ENCODE measurements at regions not wholly inside any gene's neighbourhood (a gene's known extent, or its start where the extent isn't known, plus 50 kb on each side); places are given as distances from the start of the nearest gene placed in this dataset.

GRCh38 chr17:34826332-34826731, 134.9 kb downstream of the CCT6B start (continued):
- TF ChIP-seq REST (IDR thresholded peaks at IDR 0.05; ENCODE audit: borderline replicate concordance) = no peak

GRCh38 chr17:34825884-34826283, 135.4 kb downstream of the CCT6B start:
- no peak for TF ChIP-seq TAF1 (IDR thresholded peaks at IDR 0.05; ENCODE audit: low read depth)
- TF ChIP-seq SMC3 (conservative IDR thresholded peaks at IDR 0.05; ENCODE audit: poor library complexity) = no peak
- TF ChIP-seq RAD21 (conservative IDR thresholded peaks at IDR 0.05) = no peak
- TF ChIP-seq MXI1 (conservative IDR thresholded peaks at IDR 0.05; ENCODE audit: poor library complexity, severe bottlenecking) = no peak
- TF ChIP-seq, protein P1, sequence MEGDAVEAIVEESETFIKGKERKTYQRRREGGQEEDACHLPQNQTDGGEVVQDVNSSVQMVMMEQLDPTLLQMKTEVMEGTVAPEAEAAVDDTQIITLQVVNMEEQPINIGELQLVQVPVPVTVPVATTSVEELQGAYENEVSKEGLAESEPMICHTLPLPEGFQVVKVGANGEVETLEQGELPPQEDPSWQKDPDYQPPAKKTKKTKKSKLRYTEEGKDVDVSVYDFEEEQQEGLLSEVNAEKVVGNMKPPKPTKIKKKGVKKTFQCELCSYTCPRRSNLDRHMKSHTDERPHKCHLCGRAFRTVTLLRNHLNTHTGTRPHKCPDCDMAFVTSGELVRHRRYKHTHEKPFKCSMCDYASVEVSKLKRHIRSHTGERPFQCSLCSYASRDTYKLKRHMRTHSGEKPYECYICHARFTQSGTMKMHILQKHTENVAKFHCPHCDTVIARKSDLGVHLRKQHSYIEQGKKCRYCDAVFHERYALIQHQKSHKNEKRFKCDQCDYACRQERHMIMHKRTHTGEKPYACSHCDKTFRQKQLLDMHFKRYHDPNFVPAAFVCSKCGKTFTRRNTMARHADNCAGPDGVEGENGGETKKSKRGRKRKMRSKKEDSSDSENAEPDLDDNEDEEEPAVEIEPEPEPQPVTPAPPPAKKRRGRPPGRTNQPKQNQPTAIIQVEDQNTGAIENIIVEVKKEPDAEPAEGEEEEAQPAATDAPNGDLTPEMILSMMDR (IDR thresholded peaks at IDR 0.05; ENCODE audit: poor library complexity, severe bottlenecking) = no peak
- no peak for TF ChIP-seq EP300 (conservative IDR thresholded peaks at IDR 0.05; ENCODE audit: poor library complexity, severe bottlenecking)
- no peak for TF ChIP-seq REST (IDR thresholded peaks at IDR 0.05; ENCODE audit: borderline replicate concordance)
- TF ChIP-seq EZH2 (IDR thresholded peaks at IDR 0.05; ENCODE audit: borderline replicate concordance, insufficient read depth, low read length, poor library complexity, severe bottlenecking) = no peak
- TF ChIP-seq POLR2AphosphoS5 (IDR thresholded peaks at IDR 0.05) = no peak
- no peak overlapping the region for H2AFZ ChIP-seq (ENCODE audit: low read depth, low read length)
- no peaks in the 10 kb centered on the region for H3K27me3 ChIP-seq (ENCODE audit: insufficient read depth, low read depth, low read length)
- no peaks in the 10 kb centered on the region for H3K9me3 ChIP-seq (ENCODE audit: low read length)
- no peaks in the 10 kb centered on the region for H3K9me2 ChIP-seq (ENCODE audit: insufficient read depth, low read length)
- H3K4me3 ChIP-seq (ENCODE audit: low read length) = no peak overlapping the region
- no peaks in the 10 kb centered on the region for H3K79me2 ChIP-seq (replicated peaks; ENCODE audit: insufficient read depth, low read length)
- H3K9ac ChIP-seq (ENCODE audit: low read length) = no peak overlapping the region
- no peaks in the 10 kb centered on the region for H4K20me1 ChIP-seq (ENCODE audit: insufficient read depth)
- no peak overlapping the region for H3K27ac ChIP-seq (ENCODE audit: low read length)
- no peaks in the 10 kb centered on the region for H3F3A ChIP-seq (ENCODE audit: insufficient read depth, low read length, poor library complexity, severe bottlenecking)
- H3K36me3 ChIP-seq (ENCODE audit: insufficient read depth, low read length) = no peaks in the 10 kb centered on the region
- H3K4me2 ChIP-seq (ENCODE audit: low read length) = no peak overlapping the region

All from neural cell (in vitro differentiated cells).